ENCODE measurements at regions not wholly inside any gene's neighbourhood (a gene's known extent, or its start where the extent isn't known, plus 50 kb on each side); places are given as distances from the start of the nearest gene placed in this dataset.

- TF ChIP-seq POLR2A (IDR thresholded peaks at IDR 0.05) (no peak), CTCF (IDR thresholded peaks at IDR 0.05) (no peak), POLR2AphosphoS5 (IDR thresholded peaks at IDR 0.05) (no peak), EP300 (IDR thresholded peaks at IDR 0.05) (no peak)
These were observed 242.1 kb downstream of the GJA1 start for GRCh38 chr6:121677571-121677970.

Data from gastroesophageal sphincter (tissue), 3 donors.